HG03558 (cell line): ENCODE measurements at regions not wholly inside any gene's neighbourhood (a gene's known extent, or its start where the extent isn't known, plus 50 kb on each side); places are given as distances from the start of the nearest gene placed in this dataset.

Source experiments
- ATAC-seq: cut with Tn5 transposase; IDR thresholded peaks from one replicate; pipeline ENCODE4 v1.9.1; 2021; ENCODE audit warnings: moderate number of reproducible peaks; ENCODE audit not compliant: unreplicated experiment; ENCODE audit errors: extremely low read depth

DNA sequence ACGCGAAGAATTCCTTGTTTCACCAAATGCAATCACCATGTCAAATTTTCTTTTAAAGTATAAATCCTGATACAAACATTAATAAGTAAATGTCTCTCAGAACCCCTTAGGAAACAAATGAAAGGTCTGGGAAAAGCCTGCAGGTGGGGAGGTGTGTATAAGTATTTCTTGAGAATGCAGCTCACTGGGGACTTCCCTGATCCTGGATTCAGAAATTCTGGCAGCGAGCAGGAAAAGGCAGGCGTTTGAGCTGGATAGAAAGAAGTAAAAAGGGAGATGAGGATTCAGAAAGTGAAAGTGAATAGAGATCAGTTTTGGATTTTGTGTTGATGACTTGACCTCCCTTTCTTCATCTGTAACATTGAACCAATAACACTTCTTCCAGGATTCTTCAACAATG, 68.3 kb upstream of the CTSC start:
- ATAC-seq = no peak

DNA sequence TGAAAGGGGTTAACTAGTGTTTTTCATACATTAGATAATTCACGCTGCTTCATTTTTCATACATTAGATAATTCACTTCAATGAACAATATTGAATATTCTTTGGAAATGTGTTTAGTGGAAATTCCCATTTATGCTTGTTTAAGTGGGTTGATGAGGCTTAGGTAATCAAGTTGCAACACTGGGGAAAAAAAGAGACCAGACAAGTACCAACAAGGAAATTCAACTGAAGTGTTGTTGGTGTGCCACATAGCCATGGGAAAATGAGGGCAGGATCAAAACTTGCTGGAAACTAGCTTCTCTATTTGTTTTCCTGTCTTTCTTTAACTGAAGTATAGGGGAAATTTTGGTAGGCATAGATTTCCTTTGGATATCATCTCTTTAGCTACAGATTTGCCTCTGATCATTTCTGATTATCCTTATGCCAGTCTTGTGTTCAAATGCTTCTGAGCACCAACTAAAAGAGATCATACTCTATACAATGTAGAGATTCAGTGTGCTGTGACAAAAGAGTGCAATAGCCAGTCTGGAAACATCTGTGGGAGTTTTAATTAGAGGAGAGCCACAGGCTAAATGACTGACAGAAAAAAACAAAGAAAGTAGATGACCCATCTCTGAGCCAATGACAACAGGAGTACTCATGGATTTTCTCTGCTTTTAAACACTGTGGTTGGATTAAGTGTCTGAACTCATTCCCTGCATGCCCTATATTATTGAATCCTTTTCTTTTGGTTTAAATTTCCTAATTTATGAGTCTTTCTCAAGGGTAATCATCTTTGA, 67.6 kb upstream of the CTSC start:
- no peak for ATAC-seq

DNA sequence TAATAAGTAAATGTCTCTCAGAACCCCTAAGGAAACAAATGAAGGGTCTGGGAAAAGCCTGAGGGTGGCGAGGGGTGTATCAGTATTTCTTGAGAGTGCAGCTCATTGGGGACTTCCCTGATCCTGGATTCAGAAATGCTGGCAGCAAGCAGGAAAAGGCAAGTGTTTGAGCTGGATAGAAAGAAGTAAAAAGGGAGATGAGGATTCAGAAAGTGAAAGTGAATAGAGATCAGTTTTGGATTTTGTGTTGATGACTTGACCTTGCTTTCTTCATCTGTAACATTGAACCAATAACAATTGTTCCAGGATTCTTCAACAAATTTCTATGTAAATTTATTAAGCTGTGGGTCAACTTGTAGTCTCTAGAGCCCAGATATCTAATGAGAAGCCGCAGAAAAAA, 66.9 kb upstream of the CTSC start:
- no peak for ATAC-seq

DNA sequence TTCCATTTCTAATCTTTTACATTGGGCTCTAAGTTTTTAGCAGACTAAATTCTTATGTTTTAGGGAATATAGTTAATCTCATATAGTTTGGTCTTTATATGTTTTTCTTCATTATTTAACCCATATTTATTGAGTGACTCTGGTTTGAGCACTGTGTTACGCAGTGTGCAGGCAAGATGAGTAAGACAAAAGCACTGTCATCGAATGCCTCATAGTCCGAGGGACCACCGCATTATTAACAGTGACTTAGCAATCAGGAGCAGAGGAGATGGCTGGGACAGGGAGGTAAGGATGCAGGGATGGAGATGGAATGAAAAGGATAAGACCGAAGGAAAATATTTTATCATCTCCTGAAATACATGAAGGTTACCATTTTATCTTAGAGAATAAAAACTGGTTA, 65.2 kb upstream of the CTSC start:
- ATAC-seq = no peak

DNA sequence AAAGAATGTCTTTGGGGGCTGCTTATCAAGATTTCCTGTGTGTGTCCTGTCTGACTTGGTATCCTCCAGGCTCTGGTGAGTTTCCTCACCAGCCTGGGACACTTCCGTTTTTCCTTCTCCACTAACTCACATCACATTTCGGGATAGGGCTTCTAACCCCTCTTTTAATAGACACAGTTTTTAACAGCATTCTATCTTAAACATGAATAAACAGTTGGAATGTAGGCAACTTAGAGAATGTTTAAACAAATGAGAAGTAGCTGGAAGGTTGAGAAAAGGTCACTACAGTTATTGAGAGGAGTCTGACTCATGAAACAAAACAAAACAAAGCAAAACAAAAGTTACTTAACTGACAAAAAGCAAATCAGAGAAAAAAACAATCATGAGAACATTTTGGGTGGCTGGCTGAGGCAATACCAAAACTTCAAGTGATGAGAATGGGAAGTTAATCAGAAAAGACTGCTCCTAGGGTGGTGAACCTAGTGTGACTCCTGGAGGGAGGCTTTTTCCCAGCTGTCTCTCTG, 64.7 kb upstream of the CTSC start:
- no peak for ATAC-seq

DNA sequence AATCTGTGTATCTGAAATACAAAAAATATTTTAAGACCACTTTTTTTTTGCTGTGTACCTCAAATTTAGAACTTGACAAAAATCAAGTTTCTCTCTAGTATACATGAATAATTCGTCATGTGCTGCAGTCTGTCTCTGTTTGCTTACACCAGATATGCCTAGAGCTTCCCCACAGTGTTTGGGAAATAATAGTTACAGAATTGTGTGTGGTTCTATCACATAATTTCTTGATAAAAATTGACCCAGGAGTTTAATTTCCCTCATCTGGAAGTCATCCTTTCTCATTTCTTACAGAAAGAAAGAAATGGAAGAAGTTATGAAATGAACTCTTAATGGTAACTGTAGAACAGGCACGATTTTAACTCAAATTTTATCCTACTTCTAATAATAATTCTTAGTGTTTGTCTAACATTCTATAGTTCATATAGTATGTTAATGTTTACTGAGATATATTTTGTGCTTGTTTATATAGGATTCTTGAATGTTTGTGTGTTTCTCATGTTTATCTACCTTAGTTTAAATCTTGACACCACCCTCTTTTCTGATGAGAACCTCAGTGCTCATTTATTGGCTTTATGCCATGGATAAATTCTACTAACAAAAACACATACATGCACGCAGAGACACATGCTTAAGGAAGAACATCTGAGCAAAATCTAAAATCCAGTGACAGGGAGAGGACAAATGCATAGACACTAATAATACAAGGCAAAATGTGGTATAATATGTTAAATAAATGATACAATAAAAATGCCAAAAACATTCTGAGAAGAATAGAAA, 61.4 kb upstream of the CTSC start:
- ATAC-seq = no peak

DNA sequence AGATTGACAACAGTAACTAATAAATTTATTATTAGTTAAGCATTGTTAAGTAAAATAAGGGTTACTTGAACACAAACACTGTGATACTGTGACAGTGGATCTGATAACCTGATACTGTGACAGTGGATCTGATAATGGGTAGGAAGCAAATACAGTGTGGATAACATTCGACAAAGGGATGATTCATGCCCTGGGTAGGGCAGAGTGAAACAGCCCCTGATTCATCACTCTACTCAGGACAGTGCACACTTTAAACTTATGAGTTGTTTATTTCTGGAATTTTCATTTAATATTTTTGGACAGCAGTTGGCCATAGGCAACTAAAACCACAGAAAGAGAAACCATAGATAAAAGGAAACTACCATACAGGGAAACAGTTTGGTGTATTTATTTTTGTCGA, 60.8 kb upstream of the CTSC start:
- ATAC-seq = no peak

DNA sequence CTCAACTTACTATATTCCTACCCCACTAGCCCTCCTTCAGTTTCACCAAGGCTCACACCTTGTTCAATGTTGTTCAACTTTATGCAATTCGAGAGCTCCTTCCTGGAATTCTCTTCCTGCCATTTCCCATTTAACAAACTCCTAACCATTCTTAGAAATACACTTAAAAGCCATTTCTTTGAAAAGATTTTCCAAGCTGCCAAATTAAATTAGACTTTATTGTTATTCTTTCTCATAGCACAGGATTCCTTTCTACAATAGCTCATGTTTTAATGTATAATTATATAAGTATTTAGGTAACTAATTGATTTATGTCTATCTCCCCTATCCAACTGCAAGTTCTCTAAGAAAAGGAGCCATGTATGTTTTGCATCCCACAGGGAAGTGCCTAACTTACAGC, 52.7 kb upstream of the CTSC start:
- no peak for ATAC-seq

DNA sequence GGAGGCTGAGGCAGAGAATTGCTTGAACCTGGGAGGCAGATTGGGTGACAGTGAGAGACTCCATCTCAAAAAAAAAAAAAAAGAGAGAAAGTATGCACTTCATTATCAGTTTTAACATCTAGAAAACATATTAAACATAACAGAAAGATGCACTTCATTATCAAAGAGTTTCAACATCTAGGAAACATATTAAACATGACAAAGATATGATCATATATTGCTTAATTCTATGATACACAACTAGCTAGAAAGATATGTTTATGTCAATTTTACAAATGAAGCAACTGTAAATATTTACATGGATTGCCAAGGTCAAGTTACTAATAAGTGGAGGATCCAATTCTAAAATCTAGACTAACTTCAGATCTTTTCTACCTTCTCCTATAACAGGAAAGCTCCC, 50.4 kb upstream of the CTSC start:
- ATAC-seq = no peak
